Memory B cell (primary cell): ENCODE measurements at regions not wholly inside any gene's neighbourhood (a gene's known extent, or its start where the extent isn't known, plus 50 kb on each side); places are given as distances from the start of the nearest gene placed in this dataset.

Source experiments
- ATAC-seq: fragments of 150-1000 bp; cut with Tn5 transposase; 2 replicates; pipeline ENCODE4 v1.10.0; 2021; ENCODE audit warnings: low read depth, mild to moderate bottlenecking, moderate library complexity
- DNase-seq, 2 donors: peaks; one replicate each; pipeline ENCODE4 v3.0.0; 2022; ENCODE audit warnings: low spot score in 2 of 2
- H3K27ac Mint-ChIP-seq: one replicate; pipeline ENCODE4 v1.8.0; 2022; ENCODE audit warnings: mild to moderate bottlenecking, moderate library complexity, mixed read lengths
- H3K27me3 Mint-ChIP-seq: one replicate; pipeline ENCODE4 v1.8.0; 2022; ENCODE audit warnings: mixed read lengths
- H3K36me3 Mint-ChIP-seq: one replicate; pipeline ENCODE4 v1.8.0; 2022; ENCODE audit warnings: mild to moderate bottlenecking, mixed read lengths
- H3K4me1 Mint-ChIP-seq: one replicate; pipeline ENCODE4 v1.8.0; 2022; ENCODE audit warnings: mixed read lengths
- H3K4me3 Mint-ChIP-seq: one replicate; pipeline ENCODE4 v1.8.0; 2022; ENCODE audit warnings: mild to moderate bottlenecking, moderate library complexity, mixed read lengths
- H3K9me3 Mint-ChIP-seq: one replicate; pipeline ENCODE4 v1.8.0; 2022; ENCODE audit warnings: mixed read lengths

GRCh38 chr7:10577866-10578374 is 395.8 kb upstream of the PHF14 start:
- Mint-ChIP-seq H3K4me3 (no peak overlapping the region), H3K27ac (no peak overlapping the region), H3K4me1 (no peaks in the 10 kb centered on the region)

GRCh38 chr7:10579561-10579960 is 394.1 kb upstream of the PHF14 start:
- no peaks in the 10 kb centered on the region for H3K27me3 Mint-ChIP-seq
- H3K27ac Mint-ChIP-seq: no peak overlapping the region
- ATAC-seq (no peak), DNase-seq (no peak)
- H3K36me3 Mint-ChIP-seq: no peaks in the 10 kb centered on the region
- no peak overlapping the region for H3K4me3 Mint-ChIP-seq
- no peaks in the 10 kb centered on the region for H3K4me1 Mint-ChIP-seq
- no peaks in the 10 kb centered on the region for H3K9me3 Mint-ChIP-seq

More at GRCh38 chr7:10577866-10578374, 395.8 kb upstream of the PHF14 start:
- Mint-ChIP-seq H3K36me3 (no peaks in the 10 kb centered on the region), H3K27me3 (no peaks in the 10 kb centered on the region), H3K9me3 (no peaks in the 10 kb centered on the region)
- ATAC-seq (no peak), DNase-seq (no peak)

DNA sequence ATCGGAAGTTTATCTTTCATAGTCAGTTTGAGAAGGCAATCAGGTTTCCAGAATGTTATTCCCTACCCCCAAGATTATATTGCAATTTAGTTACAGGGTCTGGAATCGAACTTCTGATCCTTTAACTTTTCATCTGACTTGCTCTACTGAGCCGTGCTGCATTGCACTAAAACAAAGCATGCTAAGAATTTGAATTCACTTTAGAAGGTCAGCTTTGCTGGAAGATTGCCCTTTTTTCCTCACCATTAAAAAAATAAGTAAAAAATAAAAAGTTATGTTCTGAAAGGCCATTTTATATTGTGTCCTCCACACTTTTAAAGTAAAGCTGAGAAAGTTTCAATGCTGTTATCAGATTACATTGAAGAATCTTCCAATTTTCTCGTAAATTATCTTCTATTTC is 388.8 kb upstream of the PHF14 start:
- Mint-ChIP-seq H3K36me3 (no peaks in the 10 kb centered on the region), H3K9me3 (no peaks in the 10 kb centered on the region), H3K27ac (no peak overlapping the region), H3K4me3 (no peak overlapping the region), H3K27me3 (no peaks in the 10 kb centered on the region), H3K4me1 (no peaks in the 10 kb centered on the region)
- DNase-seq (no peak), ATAC-seq (no peak)

DNA sequence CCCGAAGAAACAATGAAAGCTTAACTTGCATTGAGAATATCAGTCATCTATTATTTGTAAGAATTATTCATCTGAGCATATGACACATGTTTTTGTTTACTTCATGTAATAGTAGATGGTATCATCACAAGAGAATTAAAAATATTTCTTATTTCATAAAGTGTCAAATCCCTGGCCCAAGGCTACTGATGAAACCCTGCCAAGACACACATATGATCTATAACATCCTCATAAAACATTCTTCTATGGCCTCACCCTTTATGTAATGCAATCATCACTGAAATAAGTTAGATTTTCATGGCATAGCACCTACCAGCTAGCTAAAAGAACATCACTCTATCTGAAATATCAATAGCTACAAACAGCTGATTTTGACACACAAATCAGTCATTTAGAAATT is 385.6 kb upstream of the PHF14 start:
- H3K27ac Mint-ChIP-seq: no peak overlapping the region
- DNase-seq: no peak
- ATAC-seq: no peak
- no peak overlapping the region for H3K4me3 Mint-ChIP-seq
- H3K9me3 Mint-ChIP-seq: no peaks in the 10 kb centered on the region
- H3K27me3 Mint-ChIP-seq: no peaks in the 10 kb centered on the region
- no peaks in the 10 kb centered on the region for H3K36me3 Mint-ChIP-seq
- H3K4me1 Mint-ChIP-seq: no peaks in the 10 kb centered on the region

- no peaks in the 10 kb centered on the region for H3K36me3 Mint-ChIP-seq
- no peaks in the 10 kb centered on the region for H3K27me3 Mint-ChIP-seq
- no peak overlapping the region for H3K27ac Mint-ChIP-seq
- DNase-seq: no peak
- no peaks in the 10 kb centered on the region for H3K9me3 Mint-ChIP-seq
- ATAC-seq: no peak
- no peaks in the 10 kb centered on the region for H3K4me1 Mint-ChIP-seq
- no peak overlapping the region for H3K4me3 Mint-ChIP-seq
These were observed 381.1 kb upstream of the PHF14 start for GRCh38 chr7:10592604-10593003.

GRCh38 chr7:10593080-10593479 is 380.6 kb upstream of the PHF14 start:
- no peak overlapping the region for H3K27ac Mint-ChIP-seq
- no peaks in the 10 kb centered on the region for H3K9me3 Mint-ChIP-seq
- H3K4me3 Mint-ChIP-seq: no peak overlapping the region
- no peak for DNase-seq
- H3K27me3 Mint-ChIP-seq: no peaks in the 10 kb centered on the region
- no peak for ATAC-seq
- H3K4me1 Mint-ChIP-seq: no peaks in the 10 kb centered on the region
- H3K36me3 Mint-ChIP-seq: no peaks in the 10 kb centered on the region

DNA sequence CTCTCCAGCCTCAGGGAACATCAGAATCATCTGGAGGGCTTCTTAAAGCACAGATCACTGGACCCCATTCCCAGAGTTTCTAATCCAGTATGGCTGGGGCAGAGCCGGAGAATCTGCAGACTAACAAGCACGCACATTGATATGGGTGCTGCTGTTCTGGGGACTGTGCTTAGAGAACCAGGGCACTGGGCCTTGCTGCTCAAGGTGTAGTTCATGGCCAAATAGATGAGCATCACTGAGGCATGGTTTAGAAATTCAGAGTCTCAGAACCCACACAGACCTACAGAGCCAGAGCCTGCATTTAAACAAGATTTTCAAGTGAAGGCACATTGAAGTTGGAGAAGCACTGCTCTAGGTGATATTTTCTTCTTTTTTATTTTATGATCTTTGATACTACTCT is 376.8 kb upstream of the PHF14 start:
- Mint-ChIP-seq H3K36me3 (no peaks in the 10 kb centered on the region), H3K4me1 (no peaks in the 10 kb centered on the region), H3K4me3 (no peak overlapping the region), H3K27me3 (no peaks in the 10 kb centered on the region), H3K9me3 (no peaks in the 10 kb centered on the region), H3K27ac (no peak overlapping the region)
- ATAC-seq (no peak), DNase-seq (no peak)

DNA sequence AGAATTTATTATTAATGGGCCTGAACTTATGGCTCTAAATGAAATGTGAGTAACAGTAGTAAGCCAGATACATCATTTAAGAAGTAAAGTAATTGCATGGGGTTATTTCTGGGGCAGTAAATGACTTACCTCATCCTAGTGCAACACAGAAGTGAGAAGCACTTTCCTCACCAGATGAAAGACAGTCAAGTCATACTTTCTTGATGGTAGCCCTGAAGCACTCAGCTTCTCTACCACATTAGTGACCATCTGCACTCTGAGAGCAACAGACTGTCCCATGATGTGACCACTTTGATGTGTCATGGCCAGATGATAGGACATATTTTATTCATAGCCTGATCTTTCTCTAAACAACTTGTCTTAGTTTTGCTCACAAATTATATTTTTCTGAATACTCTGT is 369.5 kb upstream of the PHF14 start:
- H3K4me3 Mint-ChIP-seq: no peak overlapping the region
- H3K27me3 Mint-ChIP-seq: no peaks in the 10 kb centered on the region
- H3K27ac Mint-ChIP-seq: no peak overlapping the region
- no peaks in the 10 kb centered on the region for H3K9me3 Mint-ChIP-seq
- DNase-seq (no peak), ATAC-seq (no peak)
- H3K36me3 Mint-ChIP-seq: no peaks in the 10 kb centered on the region
- no peaks in the 10 kb centered on the region for H3K4me1 Mint-ChIP-seq

DNA sequence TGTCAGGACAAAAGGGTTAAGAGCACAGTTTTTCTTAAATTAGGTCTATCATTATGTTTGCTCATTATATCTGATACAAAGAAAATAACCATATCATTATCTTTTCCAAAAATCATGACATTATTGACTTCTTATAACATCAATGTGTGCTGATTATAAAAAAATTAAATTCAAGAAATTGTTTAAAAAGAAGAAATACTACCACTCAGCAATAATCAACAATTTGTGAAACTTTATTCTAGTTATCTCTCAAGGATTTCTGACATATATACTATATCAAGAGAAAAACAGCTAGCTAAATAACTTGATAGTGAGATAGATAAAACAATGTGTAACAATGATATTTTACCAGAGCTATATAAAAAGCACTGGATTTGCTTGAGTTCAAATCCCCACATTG is 360.7 kb upstream of the PHF14 start:
- Mint-ChIP-seq H3K36me3 (no peaks in the 10 kb centered on the region), H3K4me3 (no peak overlapping the region)

GRCh38 chr7:10618953-10619352 is 354.7 kb upstream of the PHF14 start:
- Mint-ChIP-seq H3K9me3 (peaks cover 2% of the 10 kb centered on the region), H3K27ac (no peak overlapping the region), H3K4me1 (no peaks in the 10 kb centered on the region), H3K4me3 (no peak overlapping the region), H3K27me3 (no peaks in the 10 kb centered on the region), H3K36me3 (no peaks in the 10 kb centered on the region)
- ATAC-seq: no peak
- no peak for DNase-seq

More for the DNA sequence above, 360.7 kb upstream of the PHF14 start:
- DNase-seq (no peak), ATAC-seq (no peak)
- no peak overlapping the region for H3K27ac Mint-ChIP-seq
- H3K9me3 Mint-ChIP-seq: no peaks in the 10 kb centered on the region
- no peaks in the 10 kb centered on the region for H3K4me1 Mint-ChIP-seq
- no peaks in the 10 kb centered on the region for H3K27me3 Mint-ChIP-seq

- Mint-ChIP-seq H3K27me3 (no peaks in the 10 kb centered on the region), H3K4me3 (no peak overlapping the region), H3K27ac (no peak overlapping the region), H3K36me3 (no peaks in the 10 kb centered on the region), H3K9me3 (peaks cover 3% of the 10 kb centered on the region), H3K4me1 (no peaks in the 10 kb centered on the region)
- DNase-seq: no peak
- ATAC-seq: no peak
These were observed 341.0 kb upstream of the PHF14 start for GRCh38 chr7:10632712-10633111.

DNA sequence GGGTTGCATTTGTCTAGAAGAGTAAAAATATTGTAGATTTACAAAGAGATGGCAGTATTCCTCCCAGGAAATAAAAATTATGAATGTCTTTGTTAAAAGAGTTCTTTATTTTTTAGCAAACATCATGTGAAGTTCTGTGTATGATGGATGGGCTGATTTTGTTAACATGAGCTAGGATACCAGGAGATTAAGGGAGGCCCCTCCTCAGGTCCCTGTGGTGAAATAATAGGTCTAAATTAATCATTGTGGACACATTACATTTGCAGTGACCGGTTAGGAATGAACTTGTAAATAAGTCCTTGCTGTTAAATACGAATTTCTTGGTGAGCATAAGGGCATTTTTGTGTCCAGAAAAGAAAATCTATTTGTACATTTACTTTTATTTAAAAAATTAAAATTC is 339.4 kb upstream of the PHF14 start:
- ATAC-seq (no peak), DNase-seq (no peak)
- H3K9me3 Mint-ChIP-seq: peaks cover 2% of the 10 kb centered on the region
- H3K4me1 Mint-ChIP-seq: no peaks in the 10 kb centered on the region
- H3K36me3 Mint-ChIP-seq: no peaks in the 10 kb centered on the region
- no peak overlapping the region for H3K4me3 Mint-ChIP-seq
- H3K27ac Mint-ChIP-seq: no peak overlapping the region
- no peaks in the 10 kb centered on the region for H3K27me3 Mint-ChIP-seq

GRCh38 chr7:10637991-10638390 is 335.7 kb upstream of the PHF14 start:
- ATAC-seq (no peak), DNase-seq (no peak)
- H3K4me3 Mint-ChIP-seq: no peak overlapping the region
- no peaks in the 10 kb centered on the region for H3K9me3 Mint-ChIP-seq
- no peak overlapping the region for H3K27ac Mint-ChIP-seq
- H3K36me3 Mint-ChIP-seq: no peaks in the 10 kb centered on the region
- no peaks in the 10 kb centered on the region for H3K4me1 Mint-ChIP-seq
- no peaks in the 10 kb centered on the region for H3K27me3 Mint-ChIP-seq

DNA sequence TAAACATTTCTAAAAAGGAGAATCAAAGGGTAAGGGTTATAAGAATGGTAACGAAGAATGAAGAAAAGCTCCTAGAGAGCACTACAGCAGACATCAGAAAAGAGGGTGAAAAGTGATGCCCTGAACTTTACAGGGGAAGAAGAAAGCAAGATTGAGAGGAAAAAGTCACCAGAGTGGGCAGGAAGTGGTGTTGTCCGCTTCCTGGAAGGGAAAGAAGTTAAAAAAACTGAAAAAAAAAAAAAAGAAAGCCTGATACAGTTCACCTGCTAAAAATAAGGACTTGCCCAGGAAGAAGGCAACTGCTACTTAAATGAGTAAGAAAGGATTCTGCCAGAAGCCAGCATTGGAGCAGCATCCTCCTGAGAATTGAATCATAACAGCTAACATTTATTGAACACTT is 330.1 kb upstream of the PHF14 start:
- ATAC-seq (no peak), DNase-seq (no peak)
- H3K27me3 Mint-ChIP-seq: peaks cover 1% of the 10 kb centered on the region
- no peaks in the 10 kb centered on the region for H3K36me3 Mint-ChIP-seq
- peaks cover 2% of the 10 kb centered on the region for H3K9me3 Mint-ChIP-seq
- H3K4me3 Mint-ChIP-seq: no peak overlapping the region
- H3K27ac Mint-ChIP-seq: no peak overlapping the region
- H3K4me1 Mint-ChIP-seq: no peaks in the 10 kb centered on the region

DNA sequence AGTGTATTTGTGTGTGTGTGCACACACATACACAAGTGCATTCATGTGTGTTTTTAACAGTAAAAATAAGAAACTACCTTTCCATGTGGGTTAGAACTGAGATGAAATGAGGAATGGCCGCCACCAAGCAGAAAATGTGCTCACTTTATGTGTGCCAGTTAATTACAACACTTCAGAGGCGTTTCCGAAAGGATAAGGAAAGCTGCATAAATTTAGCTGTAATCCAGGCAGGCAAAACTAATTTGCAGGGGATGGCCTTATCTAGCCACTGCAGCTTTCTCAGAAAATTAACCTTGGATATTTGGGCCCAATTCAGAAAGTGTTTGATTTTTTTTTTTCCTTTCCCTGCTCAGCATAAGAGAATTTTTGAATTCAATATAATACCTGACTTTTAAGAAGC is 328.8 kb upstream of the PHF14 start:
- H3K27me3 Mint-ChIP-seq: peaks cover 1% of the 10 kb centered on the region

More for the DNA sequence above, 328.8 kb upstream of the PHF14 start:
- no peaks in the 10 kb centered on the region for H3K4me1 Mint-ChIP-seq
- H3K27ac Mint-ChIP-seq: no peak overlapping the region
- no peaks in the 10 kb centered on the region for H3K36me3 Mint-ChIP-seq
- no peak for DNase-seq
- peaks cover 2% of the 10 kb centered on the region for H3K9me3 Mint-ChIP-seq
- H3K4me3 Mint-ChIP-seq: no peak overlapping the region
- ATAC-seq: no peak
